Inferior parietal cortex (tissue), 1 donor: ENCODE measurements at regions not wholly inside any gene's neighbourhood (a gene's known extent, or its start where the extent isn't known, plus 50 kb on each side); places are given as distances from the start of the nearest gene placed in this dataset.
"Not testable (repeated sequence)": the region's sequence is repeated elsewhere in the genome, so short reads cannot be mapped to it uniquely, and the experiment has no call there.

Experiments
- DNase-seq: peaks from one replicate; pipeline ENCODE4 v3.0.0-alpha.2; 2016; ENCODE audit errors: extremely low spot score

DNA sequence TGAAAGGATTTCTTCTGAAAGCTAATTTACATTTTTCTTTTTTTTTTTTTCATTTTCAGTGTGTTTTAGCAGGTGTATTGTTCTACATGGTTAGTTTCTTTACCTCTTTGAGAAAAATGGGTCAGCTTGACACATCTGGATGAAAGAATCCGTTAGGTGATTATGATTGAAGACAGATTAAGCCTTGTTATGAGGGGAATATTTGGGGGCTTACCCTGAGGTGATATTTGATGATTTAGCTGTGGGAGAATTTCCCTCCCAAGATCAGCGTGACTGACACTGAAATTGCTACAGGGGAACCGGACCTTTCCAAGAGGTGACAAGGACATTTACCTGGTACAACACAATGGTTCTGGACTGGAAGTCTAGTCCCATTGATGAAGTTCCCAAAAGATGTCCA, 147.5 kb downstream of the NFKBIZ start:
- DNase-seq = no peak

DNA sequence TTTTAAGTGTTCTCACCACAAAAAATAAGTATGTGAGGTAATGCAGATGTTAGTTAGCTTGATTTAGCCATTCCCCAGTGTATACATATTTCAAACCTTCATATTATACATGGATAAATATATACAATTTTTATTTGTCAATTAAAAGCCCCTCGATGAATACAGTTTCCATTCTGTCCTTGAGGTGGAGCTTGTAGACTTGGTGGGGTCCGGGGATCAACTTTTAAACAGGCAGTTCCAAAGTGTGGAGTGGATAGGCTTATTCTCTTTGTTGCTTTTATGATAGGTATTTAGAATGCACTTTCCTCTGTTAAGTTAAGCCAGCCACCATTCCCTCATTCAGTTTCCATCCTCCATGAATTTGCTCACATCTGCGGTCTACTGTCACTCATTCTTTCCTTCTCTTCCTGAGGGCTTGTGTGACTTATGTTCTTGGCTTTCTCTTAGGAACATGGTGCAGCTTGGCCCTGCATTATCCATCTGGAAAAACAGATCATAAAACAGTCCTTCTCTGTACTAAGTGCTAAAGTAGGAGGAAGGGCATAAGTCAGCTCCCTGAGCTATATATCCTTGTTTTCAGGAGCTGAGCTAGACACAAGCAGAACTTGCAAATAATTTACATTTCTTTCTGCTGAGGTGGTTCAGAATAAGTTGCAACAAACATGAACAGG, 149.1 kb downstream of the NFKBIZ start:
- no peak for DNase-seq

DNA sequence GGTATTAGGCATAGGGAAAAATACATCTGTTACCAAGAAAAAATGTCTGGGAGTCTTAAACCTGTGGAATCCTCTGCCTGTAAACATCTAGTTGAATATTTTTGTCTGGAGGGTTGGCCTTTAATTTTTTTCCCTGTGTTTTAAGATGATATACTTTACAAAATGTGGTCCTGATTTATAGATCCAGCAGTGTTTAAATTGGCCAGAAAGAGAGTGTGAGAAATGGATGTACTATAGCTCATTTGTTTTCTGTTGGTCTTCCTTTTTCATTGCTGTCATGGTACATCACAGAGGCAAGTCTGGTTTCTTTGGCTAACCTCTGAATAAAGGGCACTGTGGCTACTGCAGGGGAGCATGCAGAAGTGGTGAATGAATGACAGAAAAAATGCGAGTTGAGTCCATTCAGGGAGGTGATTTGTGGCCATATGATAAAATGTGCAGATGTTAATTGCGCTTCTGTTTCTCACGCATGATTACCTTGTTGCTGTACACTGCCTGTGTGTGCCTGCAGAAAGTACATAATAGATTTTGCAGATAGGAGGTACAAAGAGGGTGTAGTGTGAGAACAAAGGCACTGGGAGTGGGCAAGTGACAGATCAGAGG, 150.0 kb downstream of the NFKBIZ start:
- no peak for DNase-seq

DNA sequence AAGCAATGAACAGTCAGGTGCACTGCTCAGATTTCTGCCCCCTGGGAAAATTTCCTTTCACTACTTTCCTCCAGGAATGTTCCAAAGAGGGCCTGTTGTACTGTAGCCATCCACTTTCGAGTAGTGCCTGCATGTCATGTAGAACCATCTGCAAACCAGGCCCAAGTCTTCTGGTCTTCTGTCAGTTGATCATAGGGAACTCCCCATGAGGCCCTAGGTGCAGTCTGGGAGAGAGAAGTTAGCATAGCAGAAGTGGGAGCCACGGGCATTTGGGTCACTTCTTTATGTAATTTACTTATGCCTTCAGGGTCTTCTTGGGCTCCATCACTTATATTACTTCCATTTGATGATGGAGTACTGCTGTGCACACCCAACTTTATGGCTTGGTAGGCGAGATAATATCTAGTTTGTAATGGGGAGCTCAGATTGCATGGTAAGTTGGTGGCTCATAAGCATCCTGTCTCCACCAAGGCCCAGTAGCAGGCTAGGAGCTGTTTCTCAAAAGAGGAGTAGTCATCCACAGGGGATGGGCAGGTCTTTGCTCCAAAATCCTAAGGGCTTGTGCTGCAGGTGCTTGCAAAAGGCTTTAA, 151.4 kb downstream of the NFKBIZ start:
- no peak for DNase-seq

DNA sequence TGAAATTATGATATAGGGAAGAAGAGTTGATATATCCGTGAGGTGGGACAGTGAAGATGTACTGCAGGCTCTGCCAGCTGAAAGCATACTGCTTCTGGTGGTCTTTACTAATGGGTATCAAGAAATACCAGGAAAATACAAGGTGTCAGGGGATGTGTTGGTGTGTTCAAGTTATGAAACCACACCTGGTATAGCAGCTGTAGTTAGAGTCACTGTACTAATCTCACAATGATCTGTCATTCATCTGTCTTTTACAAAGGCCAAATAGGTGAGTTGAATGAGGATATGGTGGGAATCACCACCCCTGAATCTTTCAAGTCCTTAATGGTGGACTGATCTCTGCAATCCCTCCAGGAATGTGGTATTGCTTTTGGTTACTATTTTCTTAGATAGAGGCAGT, 152.7 kb downstream of the NFKBIZ start:
- no peak for DNase-seq

DNA sequence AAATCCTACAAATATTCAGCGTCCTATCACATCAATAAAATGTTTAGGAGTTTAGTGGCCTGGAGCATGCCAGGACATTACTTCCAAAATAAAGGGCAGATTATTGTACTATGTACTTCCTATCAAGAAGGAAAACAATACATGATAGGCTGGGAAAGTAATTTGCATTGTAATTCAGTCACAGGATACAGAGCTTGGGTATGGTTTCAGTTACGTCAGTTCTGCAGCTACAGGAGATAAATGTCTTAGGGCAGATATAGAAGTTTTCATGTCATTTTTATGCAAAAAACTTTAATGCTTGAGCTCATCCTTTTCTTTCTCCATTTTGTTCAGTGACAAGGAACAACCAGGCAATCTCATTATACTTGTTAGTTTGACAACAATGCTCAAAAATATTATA, 155.2 kb downstream of the NFKBIZ start:
- no peak for DNase-seq

DNA sequence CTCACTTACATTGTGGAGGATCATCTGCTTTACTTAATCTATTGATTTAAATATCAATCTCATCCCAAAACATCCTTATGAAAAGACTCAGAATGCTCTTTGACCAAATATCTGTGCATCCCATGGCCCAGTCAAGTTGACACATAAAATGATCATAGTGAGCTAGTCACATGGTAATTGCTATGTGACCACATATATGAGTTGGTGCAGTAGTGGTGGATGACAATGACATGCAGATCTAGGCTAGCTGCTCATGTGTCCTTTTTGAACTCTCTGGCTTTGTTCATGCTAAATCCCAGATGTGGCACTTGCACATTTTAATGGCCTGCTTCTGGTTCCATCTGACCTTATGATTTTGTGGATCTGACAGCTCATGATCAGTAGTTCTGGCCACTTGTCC, 156.2 kb downstream of the NFKBIZ start:
- no peak for DNase-seq

DNA sequence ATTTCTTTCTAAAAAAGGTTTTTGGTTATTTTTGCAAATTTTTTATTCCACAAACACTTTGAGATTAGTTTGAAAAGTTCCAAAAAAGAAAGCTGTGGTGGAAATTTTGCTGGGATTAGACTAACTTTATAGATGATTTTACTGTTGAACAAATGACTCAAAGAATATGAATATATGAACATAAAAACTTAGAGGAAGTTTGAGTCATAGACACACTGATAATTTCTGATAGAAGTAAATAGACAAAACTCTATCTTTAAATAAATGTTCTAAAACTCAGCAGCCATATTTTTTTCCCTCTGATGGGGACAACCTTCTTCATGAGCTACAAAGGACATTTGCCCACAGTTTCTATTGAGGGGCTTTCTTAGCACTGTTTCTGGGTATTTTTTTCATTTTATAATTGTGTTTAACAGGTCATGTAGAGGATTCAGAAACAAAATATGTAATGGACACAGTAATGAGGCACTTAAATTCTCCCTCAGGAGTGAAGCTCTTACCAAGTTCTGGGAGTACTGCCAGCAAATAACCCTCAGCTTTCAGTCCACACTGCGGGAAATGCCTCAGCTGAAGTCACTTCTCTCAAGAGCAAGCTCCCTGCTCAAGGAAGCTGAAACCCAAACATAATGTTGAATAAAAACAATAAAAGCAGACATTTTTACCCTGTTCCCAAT, 157.6 kb downstream of the NFKBIZ start:
- DNase-seq = no peak

DNA sequence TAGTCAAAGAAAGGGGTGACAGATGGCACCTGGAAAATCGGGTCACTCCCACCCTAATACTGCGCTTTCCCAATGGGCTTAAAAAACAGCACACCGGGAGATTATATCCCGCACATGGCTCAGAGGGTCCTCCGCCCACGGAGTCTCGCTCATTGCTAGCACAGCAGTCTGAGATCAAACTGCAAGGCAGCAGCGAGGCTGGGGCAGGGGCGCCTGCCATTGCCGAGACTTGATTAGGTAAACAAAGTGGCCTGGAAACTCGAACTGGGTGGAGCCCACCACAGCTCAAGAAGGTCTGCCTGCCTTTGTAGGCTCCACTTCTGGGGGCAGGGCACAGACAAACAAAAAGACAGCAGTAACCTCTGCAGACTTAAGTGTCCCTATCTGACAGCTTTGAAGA, 159.1 kb downstream of the NFKBIZ start:
- DNase-seq = not testable (repeated sequence)

DNA sequence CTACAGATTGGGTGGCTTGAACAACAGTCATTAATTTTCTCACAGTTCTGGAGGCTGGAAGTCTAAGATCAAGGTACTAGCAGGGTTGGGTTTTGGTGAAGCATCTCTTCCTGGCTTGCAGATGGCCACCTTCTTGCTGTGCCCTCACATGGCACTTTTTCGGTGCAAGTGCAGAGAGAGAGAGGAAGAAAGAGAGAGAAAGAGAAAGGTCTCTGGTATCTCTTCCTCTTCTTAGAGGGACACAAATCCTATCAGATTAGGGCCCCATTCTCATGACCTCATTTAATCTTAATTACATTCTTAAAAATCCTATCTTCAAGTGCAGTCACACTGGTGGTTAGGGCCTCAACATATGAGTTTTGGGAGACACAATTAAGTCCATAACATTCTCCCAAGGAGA, 167.1 kb downstream of the NFKBIZ start:
- DNase-seq = no peak

DNA sequence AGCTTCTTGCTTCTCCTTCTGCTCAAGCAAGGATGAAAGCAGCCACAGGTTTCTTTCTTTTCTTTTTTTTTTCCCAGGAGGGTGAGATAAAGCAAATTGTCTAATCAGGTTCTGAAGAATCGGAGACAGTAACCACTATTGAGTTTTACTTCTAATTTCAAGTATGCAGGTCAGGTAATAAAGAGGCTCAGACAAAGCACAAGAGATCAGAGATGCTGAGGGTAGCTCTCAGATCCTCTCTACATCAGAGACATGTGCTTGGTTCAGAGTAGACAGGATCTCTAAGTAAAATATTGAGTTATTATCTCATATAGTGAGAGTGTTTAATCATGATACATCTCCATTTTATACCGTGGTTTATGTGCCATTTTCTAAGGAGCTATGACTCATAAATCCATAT, 168.5 kb downstream of the NFKBIZ start:
- DNase-seq = no peak

DNA sequence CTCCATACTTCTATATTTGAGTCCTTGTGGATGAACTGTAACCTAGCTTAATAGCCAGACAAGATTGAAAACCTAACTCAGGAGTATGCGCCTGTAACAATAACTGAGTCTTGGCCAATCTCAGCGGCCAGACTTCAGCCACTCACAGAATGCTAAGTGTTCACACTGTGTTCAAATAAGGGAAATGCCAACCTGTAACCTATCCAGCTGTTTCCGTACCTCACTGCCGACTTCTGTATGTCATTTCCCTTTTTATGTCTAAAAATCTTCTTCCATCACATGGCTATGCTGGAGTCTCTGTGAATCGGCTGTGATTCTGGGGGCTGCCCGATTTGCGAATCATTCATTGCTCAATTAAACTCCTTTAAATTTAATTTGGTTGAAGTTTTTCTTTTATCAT, 169.2 kb downstream of the NFKBIZ start:
- DNase-seq = no peak

DNA sequence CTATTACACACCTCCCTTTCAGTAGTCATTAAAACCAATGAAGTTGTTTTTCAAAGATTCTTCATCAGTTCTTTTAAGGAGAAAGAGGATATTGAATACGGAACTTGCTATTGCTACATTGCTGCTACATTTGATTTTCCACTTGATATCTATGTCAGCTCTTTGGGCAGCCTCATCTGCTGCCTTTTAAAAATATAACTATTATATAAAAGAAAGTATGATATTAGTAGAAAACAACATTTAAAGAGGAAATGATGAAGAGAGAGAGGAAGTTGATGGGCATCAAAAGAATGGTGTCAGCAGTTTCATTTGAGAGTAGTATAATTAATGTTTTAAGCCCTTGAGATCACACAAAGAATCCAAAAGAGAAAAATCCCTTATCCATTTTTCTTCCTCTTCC, 171.4 kb downstream of the NFKBIZ start:
- no peak for DNase-seq

DNA sequence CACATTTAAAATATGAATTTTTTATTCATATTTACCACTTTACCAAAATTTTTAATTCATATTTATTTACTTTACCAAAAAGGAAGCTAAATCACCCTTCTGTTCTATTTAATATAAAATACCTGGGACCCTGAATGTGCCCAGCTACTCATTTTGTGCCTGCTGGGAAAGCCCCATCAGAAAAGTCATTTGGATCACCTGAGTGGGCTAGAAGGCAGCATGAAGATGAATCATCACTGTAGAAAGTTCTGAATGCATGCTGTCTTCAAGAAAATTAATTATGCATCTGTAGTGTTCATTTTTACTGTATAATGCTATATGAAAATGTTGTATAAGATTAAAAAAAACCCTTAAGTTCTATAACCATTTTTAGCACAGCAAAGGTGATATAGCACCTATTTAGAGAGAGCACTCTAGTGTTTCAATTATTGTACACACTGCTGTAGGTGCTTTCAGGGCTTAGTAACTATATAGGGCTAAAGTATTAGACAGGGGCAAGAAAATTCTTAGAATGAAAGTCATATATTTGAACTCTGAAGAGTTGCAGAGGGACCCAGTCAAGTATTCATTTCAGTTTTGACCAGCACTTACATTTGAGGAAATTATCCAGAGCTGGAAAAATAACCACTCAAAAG, 175.1 kb downstream of the NFKBIZ start:
- DNase-seq = no peak

DNA sequence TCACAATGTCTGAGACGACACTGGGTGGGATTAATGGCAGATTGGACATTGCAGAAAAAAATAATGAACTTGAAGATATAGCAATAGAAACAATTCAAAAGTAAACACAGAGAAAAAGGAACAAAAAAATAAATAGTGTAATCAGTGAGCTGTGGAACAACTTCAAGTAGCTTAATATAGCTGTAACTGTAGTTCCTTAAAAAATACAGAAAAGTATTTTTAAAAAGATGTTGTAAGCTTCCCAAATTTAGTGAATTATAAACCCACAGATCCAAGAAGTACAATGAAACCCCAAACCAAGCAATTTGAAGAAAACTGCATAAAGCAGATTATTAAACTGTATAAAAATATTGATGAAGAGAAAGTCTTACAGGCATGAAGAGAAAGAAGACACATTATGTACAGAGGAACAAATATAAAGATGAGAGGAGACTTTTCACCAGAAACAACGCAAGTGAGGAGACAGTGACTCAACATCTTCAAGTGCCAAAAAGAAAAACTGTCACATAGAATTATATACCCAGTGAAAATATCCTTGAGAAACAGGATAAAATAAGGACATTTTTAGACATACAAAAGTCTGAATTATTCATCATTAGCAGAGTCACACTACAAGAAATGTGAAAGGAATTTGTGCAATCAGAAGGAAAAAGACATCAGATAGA, 176.4 kb downstream of the NFKBIZ start:
- DNase-seq = no peak

DNA sequence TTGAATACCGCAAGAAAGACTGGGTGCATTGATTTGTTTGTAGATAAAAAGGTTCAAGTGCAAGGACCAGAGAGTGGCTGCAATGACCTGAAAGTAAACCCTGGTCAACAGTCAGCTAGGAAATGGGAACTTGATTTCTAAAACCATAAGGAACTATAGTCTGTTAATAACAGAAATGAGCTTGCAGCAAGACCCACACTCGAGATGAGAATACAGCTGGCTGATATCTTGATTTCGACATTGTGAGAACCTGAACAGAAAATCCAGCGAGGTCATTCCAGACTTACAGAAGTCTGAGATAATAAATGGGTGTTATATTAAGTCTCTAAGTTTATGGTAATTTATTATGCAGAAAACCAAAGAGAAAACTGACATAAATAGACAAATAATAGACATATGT, 177.3 kb downstream of the NFKBIZ start:
- no peak for DNase-seq

DNA sequence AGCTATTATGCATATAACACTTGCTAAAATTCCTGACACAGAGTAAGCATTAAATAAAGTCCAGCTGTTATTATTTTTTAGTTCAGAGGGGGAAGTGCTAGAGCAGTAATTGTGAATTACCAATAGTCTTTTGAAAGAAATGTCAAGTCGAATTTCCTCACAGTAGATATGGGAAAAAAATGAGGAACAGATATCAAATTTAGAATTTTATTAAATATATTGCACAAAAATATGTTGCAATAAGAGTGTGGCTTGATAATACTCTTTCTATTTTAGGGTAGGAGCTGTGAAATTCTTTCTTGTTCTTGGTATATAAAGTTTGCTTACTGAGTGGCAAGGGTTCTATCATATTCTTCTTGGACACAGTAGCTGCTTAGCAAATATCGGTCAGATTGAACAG, 181.3 kb downstream of the NFKBIZ start:
- DNase-seq = no peak

DNA sequence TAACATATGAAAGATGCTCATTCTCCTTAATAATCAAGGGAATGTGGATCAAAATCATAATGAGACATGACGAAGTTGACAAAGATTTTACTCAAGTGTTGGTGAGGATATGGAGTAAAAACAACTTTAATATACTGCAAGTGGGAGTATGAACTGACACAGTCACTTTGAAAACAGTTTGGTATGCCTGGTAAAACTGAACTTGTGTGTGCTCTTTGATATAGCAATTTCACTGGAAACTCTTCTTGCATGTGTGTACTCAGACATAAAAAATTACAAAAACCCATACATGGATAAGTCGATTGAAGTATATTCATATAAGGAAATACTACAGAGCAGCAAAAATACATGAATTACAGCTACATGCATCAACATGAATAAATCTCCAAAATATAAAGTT, 182.5 kb downstream of the NFKBIZ start:
- no peak for DNase-seq

DNA sequence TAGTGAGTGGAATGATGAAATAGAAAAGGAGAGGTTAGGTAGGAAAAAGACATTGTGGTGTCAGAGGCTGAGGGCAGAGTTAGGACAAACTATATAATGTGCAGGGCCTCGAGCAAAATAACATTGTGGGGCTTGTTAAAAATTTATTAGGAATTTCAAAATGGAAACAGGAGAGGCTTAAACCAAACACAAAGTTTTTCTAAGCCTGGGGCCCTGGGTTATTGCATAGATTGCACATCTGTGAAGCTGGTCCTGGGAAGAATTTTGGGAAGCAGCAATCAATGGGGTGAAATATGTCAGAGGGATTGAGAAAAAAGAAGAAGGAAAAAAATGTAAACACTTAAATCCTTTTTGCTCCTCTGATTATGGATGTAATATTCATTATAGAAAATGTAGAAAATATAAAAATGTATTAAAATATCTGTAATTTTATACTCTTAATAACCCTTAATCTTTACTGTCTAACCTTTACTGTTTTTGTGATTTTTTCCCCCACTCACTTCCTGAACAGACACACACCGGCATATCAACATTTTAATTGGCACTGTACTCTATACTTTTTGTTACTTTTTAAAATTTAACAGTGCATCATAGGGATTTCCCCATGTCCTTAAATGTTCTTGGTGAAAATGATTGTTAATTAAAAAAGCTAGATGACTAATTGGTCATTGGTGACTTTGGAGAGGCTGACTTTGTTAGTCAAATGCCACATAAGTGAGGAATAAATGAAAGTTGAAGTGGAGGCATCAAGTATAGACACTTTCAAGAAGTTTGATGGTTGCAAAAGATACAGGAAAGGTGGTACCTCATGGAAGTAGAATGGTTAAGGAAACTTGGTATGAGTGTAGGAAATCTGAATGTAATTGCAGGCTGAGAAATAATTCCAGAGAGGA, 183.4 kb downstream of the NFKBIZ start:
- DNase-seq = no peak

DNA sequence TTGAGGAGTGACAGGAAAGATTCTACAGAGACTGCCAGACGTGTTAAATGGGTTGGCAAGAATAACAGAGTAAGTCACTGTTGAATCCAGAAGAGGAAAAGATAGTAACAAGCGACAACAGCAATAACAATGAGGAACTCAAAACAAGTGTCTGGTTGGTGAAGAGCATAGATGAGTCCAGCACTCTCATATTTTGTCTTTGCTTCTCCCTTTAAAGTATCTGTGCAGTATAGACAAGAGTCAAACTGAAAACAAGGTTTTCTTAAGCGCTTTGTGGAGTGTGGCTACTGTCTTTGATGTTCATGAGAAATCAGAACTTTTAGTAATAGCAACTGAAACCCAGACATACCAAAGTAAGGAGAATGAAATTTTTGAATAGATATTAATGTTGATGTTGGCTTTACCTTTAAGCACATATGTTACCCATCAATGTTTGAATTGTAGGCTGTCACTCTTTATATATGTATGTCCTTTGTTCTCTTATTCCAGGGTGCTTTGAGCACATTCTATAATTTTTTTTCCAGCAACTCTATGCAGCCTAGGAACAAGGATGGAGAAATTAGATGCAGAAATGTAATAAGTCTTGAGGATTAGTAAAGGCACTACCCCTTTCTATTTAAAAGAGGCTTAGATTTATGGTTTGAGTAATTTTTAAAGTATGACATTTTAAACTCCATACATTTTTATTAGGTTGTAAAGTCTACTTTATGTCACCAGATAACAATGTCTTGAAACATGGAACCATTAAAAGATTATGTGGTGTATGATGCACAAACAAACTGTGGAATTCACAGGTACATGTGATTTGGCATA, 185.5 kb downstream of the NFKBIZ start:
- no peak for DNase-seq
